Bone marrow (tissue), 2 donors: ENCODE measurements at regions not wholly inside any gene's neighbourhood (a gene's known extent, or its start where the extent isn't known, plus 50 kb on each side); places are given as distances from the start of the nearest gene placed in this dataset.
A peak's percentile ranks its signal among the peaks of the same experiment; 100 is the strongest.

Experiments used
- DNase-seq, 2 donors: peaks; one replicate each; lab custom pipeline; 2025; lab: John Stamatoyannopoulos, UW

- DNase-seq, result no peak
Observed at GRCh38 chr5:61652916-61653315, 320.9 kb downstream of the ZSWIM6 start.

- no peak for DNase-seq
Observed at GRCh38 chr5:61653807-61654580, 321.9 kb downstream of the ZSWIM6 start.

DNA sequence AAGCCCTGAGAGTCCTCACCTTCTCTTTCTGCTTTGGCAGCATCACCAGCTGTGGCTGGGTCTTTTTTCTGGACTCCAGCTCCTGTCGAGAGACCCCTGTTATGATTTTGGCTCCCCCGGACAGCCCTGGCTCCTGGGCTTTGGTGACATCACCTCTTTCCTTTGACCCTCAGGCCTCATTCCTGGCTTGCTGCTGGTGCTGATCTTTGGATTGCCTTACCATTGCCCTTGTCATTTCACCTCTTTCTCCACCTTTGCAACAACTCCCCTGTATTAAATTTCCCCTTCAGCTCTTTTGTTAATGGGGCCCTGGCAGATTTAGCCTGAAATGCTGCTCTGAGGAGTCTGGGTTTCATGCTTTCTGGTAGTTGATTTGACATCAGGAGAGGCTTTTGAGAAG, 322.8 kb downstream of the ZSWIM6 start:
- DNase-seq, result no peak

GRCh38 chr5:61657010-61657409, 325.0 kb downstream of the ZSWIM6 start:
- no peak for DNase-seq

- DNase-seq, result no peak
Observed at GRCh38 chr5:61657686-61658085, 325.6 kb downstream of the ZSWIM6 start.

GRCh38 chr5:61658592-61659008, 326.5 kb downstream of the ZSWIM6 start:
- DNase-seq, result peak; percentile 51 to 72

DNA sequence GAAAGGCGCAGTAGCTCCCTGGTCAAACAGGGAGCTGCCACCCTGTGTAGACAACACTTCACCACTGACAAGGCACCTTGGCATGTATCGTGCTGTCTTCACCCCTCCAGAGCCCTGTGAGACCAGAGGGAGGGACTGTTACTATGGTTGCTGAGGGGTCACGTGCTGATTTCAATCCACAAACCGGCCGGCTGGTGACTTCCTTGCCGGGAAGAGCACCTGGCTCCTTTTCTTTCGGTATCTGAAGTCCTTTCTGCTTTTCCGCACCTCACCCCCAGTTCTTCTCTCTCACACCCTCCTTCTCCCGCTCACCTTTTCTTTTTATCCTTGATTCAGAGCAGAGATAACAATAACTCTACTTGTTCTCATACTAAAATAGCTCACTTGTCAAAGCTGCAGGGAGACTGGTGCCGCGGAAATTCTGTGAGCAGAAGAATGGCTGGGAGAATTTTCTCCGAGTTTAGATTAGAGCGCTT, 327.2 kb downstream of the ZSWIM6 start:
- no peak for DNase-seq

GRCh38 chr5:61662670-61663069, 330.6 kb downstream of the ZSWIM6 start:
- DNase-seq, result no peak

DNA sequence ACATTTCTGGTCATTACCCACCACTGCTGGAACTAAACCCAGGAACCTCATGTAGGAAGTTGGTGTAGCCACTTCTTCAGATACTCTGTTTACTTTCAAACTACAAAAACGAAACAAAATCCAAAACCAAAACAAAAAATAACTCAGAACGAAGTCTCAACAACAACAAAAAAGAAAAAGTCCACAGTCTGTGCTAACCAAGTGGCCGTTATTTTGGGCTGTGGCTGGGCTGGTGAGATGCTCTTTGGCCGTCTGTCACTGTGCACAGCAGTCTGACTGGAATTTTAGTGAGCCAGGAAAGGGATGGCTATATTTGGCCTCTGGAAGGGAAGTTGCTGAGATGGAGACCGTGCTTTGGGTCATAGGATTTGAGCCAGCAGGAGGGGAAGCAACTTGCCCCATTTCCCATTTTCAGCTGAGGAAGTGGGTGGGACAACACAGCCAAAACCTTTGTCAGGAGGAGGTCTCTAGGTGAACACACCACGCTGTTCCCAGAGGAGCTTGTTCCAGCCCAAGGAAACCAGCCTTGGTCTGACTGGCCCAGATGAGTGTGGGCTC, 334.1 kb downstream of the ZSWIM6 start:
- no peak for DNase-seq

DNA sequence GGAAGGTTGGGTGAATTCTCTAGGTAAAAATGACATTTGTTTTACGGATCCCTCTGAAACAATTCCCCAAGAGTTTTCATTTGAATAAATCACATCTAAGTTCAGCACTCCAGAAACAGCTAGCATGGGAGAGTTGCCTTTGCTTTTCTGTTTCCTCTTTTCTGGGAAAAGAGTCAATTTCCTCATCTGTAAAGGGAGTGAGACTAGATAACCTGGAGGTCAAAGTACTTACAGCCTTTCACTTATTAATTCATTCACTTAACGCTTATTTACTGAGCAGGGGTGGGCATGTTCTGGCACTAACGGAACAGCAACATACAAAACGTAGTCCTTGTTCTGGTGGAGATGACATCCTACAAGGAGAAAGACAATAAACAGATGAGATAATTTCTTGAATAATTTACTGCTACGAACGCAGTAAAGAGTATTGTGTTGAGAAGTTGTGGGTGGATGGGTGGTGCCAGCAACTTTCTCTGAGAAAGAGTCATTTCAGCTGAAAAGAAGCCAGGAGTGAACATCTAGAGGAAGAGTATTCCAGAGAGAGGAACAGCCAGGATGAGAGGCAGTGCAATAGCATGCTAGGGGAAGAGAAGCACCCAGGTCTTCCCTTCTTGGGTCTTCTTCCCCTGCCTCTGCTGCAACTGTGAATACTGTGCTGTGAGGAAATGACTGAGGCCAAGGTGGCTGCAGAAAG, 335.6 kb downstream of the ZSWIM6 start:
- no peak for DNase-seq

GRCh38 chr5:61669531-61669930, 337.5 kb downstream of the ZSWIM6 start:
- no peak for DNase-seq

DNA sequence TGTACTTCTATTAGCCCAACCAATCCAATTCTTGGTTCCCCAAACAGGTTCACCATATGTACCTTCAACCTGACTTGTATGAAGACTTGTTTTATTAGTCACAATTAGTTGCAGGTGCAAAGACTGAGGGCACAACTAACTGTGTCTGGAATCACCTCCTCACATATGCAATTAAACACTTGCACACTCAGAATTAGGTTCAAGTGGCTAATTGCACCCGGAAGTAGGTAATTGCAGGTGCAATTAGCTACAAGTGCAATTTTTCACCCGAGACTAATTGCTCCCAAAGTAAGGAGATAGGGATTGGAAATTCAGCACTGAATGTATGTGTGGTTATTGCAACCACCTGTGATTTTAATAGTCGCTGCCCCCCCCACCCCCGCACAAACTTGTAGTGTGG, 338.9 kb downstream of the ZSWIM6 start:
- no peak for DNase-seq

DNA sequence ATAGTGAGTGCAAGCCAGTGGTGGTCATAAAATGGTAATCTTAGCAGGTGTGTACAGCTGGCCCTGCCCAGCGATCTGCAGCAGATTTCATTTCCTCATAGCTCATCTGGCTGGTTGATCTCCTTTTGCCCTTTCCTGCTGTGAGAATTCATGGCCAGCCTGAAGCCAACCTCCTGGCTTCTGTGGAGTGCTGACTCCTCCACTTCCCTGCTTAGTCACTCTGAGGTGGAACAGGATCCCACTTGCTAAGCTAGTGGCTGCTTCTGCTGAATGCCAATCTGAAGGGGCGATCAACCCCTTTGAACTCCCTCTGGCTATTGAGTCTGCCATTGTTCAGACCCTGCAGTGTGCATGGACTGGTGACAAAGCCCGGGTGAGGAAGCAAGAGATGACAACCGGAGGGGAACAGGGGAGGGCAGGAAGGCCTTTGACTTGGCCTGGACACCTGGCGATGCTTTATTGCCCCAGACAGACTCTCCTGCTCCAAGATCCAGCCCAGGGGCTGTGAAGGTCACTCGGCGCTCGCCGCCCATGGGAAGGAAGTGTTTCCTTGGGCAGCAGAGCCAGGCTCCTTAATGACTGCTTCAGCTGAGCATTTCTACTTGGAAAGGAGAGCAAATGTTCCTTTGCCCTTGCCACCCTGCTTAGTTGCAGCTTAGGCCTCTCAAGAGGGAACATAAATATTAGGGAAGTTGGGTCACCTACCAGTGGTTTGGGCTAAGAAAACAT, 341.1 kb downstream of the ZSWIM6 start:
- DNase-seq, result no peak

DNA sequence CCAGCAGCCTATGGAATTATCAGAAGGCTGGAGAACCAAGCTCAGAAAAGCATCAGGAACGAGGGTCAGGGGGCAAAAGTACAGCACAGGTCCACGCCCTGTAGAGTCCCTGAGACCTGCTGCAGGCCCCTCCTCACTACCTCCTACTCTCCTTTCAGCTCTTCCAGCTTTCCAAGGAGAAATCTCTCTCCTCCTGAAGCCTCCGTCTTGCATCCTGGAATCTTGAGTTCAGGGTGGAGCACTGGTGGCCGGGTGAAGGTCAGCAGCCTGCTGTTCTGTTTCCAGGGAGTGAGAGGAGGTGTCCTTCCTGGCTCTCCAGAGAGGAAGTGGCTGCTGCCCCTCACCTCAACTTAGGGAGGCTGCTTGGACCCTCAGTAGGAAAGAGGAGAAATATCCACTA, 342.3 kb downstream of the ZSWIM6 start:
- DNase-seq, result no peak

- no peak for DNase-seq
Observed at GRCh38 chr5:61675015-61675692, 343.1 kb downstream of the ZSWIM6 start.

DNA sequence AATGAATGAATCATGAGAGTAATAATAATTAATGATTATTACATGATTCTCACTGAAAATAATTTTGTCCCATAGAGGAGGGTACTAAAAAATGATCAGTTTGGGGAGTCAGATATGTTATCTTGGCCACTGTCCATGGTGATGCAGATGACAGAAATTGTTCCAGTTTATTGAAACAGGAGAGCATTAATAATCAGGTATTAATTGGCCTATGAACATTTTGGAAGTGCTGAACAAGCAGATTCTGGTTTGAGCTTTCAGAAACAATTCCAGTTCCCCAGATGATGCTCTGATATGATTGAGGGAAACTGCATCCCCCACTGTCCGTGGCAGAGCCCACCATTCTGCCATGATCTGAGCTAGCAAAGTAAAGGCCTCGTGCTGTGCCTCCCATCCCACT, 345.2 kb downstream of the ZSWIM6 start:
- no peak for DNase-seq

DNA sequence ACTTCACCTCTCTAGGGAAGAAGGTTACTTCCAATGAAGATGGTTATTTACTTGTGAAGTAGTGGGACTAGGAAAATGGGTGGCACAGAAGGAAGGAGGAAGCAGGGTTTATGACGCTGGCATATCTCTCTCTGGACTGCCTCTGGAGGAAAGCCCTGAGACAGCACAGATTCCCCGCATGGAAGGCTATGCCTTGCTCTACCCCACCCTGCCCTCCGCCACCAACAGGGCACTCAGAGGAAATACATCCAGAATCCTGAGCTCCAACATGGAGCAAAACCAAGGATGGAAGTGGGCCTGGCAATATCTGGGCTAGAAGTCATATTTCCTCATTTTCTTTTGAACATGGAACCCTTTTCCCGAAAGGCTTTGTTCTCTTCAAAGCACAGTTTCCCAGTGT, 346.9 kb downstream of the ZSWIM6 start:
- DNase-seq, result no peak

- no peak for DNase-seq
Observed at GRCh38 chr5:61679562-61679961, 347.5 kb downstream of the ZSWIM6 start.

DNA sequence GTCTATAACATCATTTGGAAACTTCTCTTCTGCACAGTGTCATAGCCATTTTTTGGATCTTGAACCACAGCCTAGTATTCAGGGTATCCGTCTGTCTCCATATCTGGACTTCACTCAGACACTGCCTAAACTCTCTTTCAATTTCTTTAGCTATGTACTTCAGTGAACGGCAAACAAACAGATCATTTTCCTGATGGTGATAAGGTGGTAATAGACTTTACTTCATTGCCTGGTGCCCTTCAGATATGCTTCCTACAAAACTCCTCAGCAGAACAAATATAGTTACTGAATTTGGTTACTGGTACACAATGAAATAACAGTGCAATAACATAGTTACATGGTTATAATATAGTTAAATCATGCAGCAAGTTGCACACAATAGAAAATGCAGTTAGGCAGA, 348.2 kb downstream of the ZSWIM6 start:
- DNase-seq, result no peak

GRCh38 chr5:61683148-61683547, 351.1 kb downstream of the ZSWIM6 start:
- DNase-seq, result no peak

DNA sequence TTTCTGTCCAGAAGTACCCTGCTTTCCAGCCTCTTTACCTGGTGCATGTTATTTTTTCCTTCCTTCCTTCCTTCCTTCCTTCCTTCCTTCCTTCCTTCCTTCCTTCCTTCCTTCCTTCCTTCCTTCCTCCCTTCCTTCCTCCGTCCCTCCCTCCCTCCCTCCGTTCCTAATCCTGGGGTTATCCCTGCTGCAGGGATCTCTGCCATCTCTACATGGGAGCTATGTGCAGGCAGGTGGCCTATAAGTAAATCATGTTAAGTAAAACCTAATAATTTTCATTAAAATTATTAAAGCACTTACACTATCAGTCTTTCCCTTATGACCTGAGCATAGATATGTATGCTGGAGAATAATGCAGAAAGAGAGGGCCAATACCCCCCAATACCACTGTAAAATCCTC, 351.9 kb downstream of the ZSWIM6 start:
- DNase-seq, result no peak
